GM19395 (cell line): ENCODE measurements at regions not wholly inside any gene's neighbourhood (a gene's known extent, or its start where the extent isn't known, plus 50 kb on each side); places are given as distances from the start of the nearest gene placed in this dataset.

ENCODE experiments used
- ATAC-seq: cut with Tn5 transposase; IDR thresholded peaks from one replicate; pipeline ENCODE4 v1.9.1; 2021; ENCODE audit warnings: mild to moderate bottlenecking, moderate library complexity; ENCODE audit not compliant: unreplicated experiment

DNA sequence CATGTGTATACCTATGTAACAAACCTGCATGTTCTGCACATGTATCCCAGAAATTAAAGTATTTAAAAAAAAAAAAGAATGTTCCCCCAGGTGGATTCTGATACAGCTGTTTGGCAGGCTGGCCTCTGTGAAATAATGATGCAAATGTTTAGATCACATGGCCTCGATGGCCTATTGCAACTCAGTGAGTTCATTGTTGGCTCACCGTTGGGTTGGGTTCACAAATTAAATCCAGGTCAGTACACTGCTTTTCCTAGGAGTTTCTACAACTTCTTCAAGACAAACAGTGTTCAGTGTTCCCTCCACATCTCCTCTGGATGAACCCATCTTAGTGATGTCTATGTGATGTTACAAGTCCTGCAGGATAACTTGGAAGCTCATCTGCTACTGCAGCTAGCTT, 58.3 kb upstream of the STXBP6 start:
- ATAC-seq, result no peak

DNA sequence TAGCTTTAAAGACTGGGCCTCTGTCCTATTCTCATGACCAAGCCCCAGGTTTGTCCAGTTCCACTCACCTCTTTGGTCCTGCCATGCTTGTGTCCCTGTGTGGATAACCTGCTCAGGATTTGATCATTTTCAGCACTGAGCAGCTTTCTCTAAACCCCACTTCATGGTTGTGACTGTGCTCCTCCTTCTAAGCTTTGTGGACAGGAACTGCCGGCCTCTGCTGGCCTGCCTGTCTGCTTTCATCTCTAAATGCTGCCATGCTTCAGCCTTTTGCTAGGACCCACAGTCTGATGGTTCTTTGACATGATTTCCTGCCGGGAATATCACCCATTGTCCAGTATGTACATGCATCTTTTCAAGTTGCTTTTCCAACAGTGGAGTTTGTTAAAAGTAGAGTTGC, 53.9 kb upstream of the STXBP6 start:
- ATAC-seq, result no peak

- no peak for ATAC-seq
Measured at GRCh38 chr14:25103271-25103670, 53.3 kb upstream of the STXBP6 start.

GRCh38 chr14:25102788-25103187, 52.8 kb upstream of the STXBP6 start:
- ATAC-seq, result no peak

DNA sequence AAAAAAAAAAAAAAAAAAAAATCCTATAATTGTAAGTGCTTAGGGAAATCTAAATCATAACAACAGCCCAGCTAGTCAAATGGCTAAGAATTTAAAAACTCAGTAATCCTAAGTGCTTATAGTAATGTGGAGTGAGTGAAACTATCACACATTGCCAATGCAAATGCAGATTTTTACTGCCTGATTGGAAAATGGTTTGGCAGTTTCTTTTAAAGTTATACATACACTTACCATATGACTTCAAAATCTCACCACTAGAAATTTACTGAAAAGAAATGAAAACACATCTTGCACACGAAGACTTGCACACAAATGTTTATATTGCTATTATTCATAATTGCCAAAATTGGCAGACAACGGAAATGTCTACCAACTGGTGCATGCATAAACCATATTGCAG, 51.3 kb upstream of the STXBP6 start:
- no peak for ATAC-seq
